Activated CD4-positive, alpha-beta memory T cell treated with anti-CD3 and anti-CD28 coated beads for 36 hours (primary cell): ENCODE measurements at regions not wholly inside any gene's neighbourhood (a gene's known extent, or its start where the extent isn't known, plus 50 kb on each side); places are given as distances from the start of the nearest gene placed in this dataset.

ENCODE experiments used
- CTCF ChIA-PET: fragments of 350-600 bp; sonication (Branson Sonifier 250); formaldehyde crosslinking; loops from one replicate; lab custom pipeline; 2021; ENCODE audit warnings: antibody characterized with exemption, inconsistent platforms; lab: Charles Lee
- POLR2A ChIA-PET: fragments of 350-600 bp; sonication (Branson Sonifier 250); formaldehyde crosslinking; loops from one replicate; lab custom pipeline; 2021; ENCODE audit warnings: antibody characterized with exemption; lab: Charles Lee
- DNase-seq: peaks from one replicate; pipeline ENCODE4 v3.0.0-alpha.2; 2020
- H3K27ac Mint-ChIP-seq: one replicate; pipeline ENCODE4 v1.8.0; 2021; ENCODE audit warnings: mixed read lengths
- H3K27me3 Mint-ChIP-seq: one replicate; pipeline ENCODE4 v1.8.0; 2021; ENCODE audit warnings: mixed read lengths
- H3K36me3 Mint-ChIP-seq: one replicate; pipeline ENCODE4 v1.8.0; 2021; ENCODE audit warnings: mixed read lengths
- H3K4me1 Mint-ChIP-seq: one replicate; pipeline ENCODE4 v1.8.0; 2021; ENCODE audit warnings: low read depth, mixed read lengths
- H3K4me3 Mint-ChIP-seq: one replicate; pipeline ENCODE4 v1.8.0; 2021; ENCODE audit warnings: mild to moderate bottlenecking, mixed read lengths
- H3K9me3 Mint-ChIP-seq: one replicate; pipeline ENCODE4 v1.8.0; 2021; ENCODE audit warnings: mixed read lengths
- intact Hi-C: fragments of 100-400 bp; cut with micrococcal nuclease; formaldehyde crosslinking; loops from one replicate; pipeline ENCODE4 v1.15.1; 2023

- H3K4me1 Mint-ChIP-seq, result no peaks in the 10 kb centered on the region
- peaks cover 2% of the 10 kb centered on the region for H3K27me3 Mint-ChIP-seq
- H3K9me3 Mint-ChIP-seq, result no peaks in the 10 kb centered on the region
- ChIA-PET POLR2A (no interaction called here), CTCF (no interaction called here)
- intact Hi-C loops, result no loop called here
- no peak for DNase-seq
- H3K27ac Mint-ChIP-seq, result no peak overlapping the region
- no peaks in the 10 kb centered on the region for H3K36me3 Mint-ChIP-seq
- no peak overlapping the region for H3K4me3 Mint-ChIP-seq
Observed at GRCh38 chr11:93081694-93082093, 112.2 kb downstream of the MTNR1B start.

- Mint-ChIP-seq H3K36me3 (no peaks in the 10 kb centered on the region), H3K4me3 (no peak overlapping the region), H3K27me3 (no peaks in the 10 kb centered on the region), H3K27ac (no peak overlapping the region), H3K4me1 (no peaks in the 10 kb centered on the region), H3K9me3 (no peaks in the 10 kb centered on the region)
- DNase-seq, result no peak
- POLR2A ChIA-PET, result no interaction called here
- intact Hi-C loops, result no loop called here
- CTCF ChIA-PET, result no interaction called here
Observed at GRCh38 chr11:93082900-93083299, 113.4 kb downstream of the MTNR1B start.

GRCh38 chr11:93084727-93085505 is 112.9 kb downstream of the SLC36A4 start:
- no peaks in the 10 kb centered on the region for H3K36me3 Mint-ChIP-seq
- H3K4me1 Mint-ChIP-seq, result no peaks in the 10 kb centered on the region
- peaks cover 1% of the 10 kb centered on the region for H3K27me3 Mint-ChIP-seq
- no peak overlapping the region for H3K4me3 Mint-ChIP-seq
- CTCF ChIA-PET, result no interaction called here
- no peaks in the 10 kb centered on the region for H3K9me3 Mint-ChIP-seq
- DNase-seq, result no peak
- POLR2A ChIA-PET, result interaction anchor here (0.6 kb wide), 1 partner anchor 56 kb away, joined by 5 read pairs; no protein-coding TSS in a partner anchor
- no peak overlapping the region for H3K27ac Mint-ChIP-seq
- intact Hi-C loops, result no loop called here

GRCh38 chr11:93089474-93090102 is 108.2 kb downstream of the SLC36A4 start:
- Mint-ChIP-seq H3K9me3 (no peaks in the 10 kb centered on the region), H3K4me3 (no peak overlapping the region), H3K4me1 (no peaks in the 10 kb centered on the region), H3K27ac (no peak overlapping the region), H3K36me3 (no peaks in the 10 kb centered on the region), H3K27me3 (peaks cover 5% of the 10 kb centered on the region)
- intact Hi-C loops, result no loop called here
- ChIA-PET POLR2A (no interaction called here), CTCF (no interaction called here)
- DNase-seq, result no peak
